H1 (cell line): ENCODE measurements at regions not wholly inside any gene's neighbourhood (a gene's known extent, or its start where the extent isn't known, plus 50 kb on each side); places are given as distances from the start of the nearest gene placed in this dataset.

ENCODE experiments used
- CTCF ChIA-PET: fragments of 300-600 bp; sonication (Branson Sonifier 250); formaldehyde crosslinking; loops from one replicate; lab custom pipeline; 2021; ENCODE audit not compliant: partially characterized antibody; lab: Charles Lee
- POLR2A ChIA-PET: fragments of 300-600 bp; sonication (Branson Sonifier 250); formaldehyde crosslinking; loops from one replicate; lab custom pipeline; 2021; ENCODE audit warnings: inconsistent platforms; ENCODE audit not compliant: partially characterized antibody; lab: Charles Lee
- DNase-seq, 2 experiments: peaks; one replicate each; pipeline versions ENCODE4 v3.0.0 to v3.0.0-alpha.2; 2010 to 2022; ENCODE audit warnings: low spot score in 2 of 2, low read depth in 1 of 2, mixed read lengths in 1 of 2
- FAIRE-seq: peaks from 2 replicates; lab custom pipeline; 2011; peaks lifted over from hg19 to GRCh38; lab: Jason Lieb, UNC
- H2AFZ ChIP-seq: 2 replicates; pipeline ENCODE4 v1.8.1; 2012; ENCODE audit warnings: low read length, inconsistent platforms
- H2AK5ac ChIP-seq: 2 replicates; pipeline ENCODE4 v1.6.1; 2013; ENCODE audit warnings: low read depth, low read length
- H2BK120ac ChIP-seq: replicated peaks from 2 replicates; pipeline ENCODE3; 2013; ENCODE audit warnings: low read depth, low read length, inconsistent platforms
- H2BK12ac ChIP-seq: 2 replicates; pipeline ENCODE4 v1.6.1; 2013; ENCODE audit warnings: low read depth, low read length
- H2BK15ac ChIP-seq: 2 replicates; pipeline ENCODE4 v1.6.1; 2013; ENCODE audit warnings: low read length
- H2BK20ac ChIP-seq: 2 replicates; pipeline ENCODE4 v1.6.1; 2013; ENCODE audit warnings: low read length
- H2BK5ac ChIP-seq: 2 replicates; pipeline ENCODE4 v1.6.1; 2013; ENCODE audit warnings: low read depth, low read length
- H3K14ac ChIP-seq: 2 replicates; pipeline ENCODE4 v1.6.1; 2013; ENCODE audit warnings: inconsistent platforms; ENCODE audit not compliant: insufficient read length
- H3K18ac ChIP-seq: 2 replicates; pipeline ENCODE4 v1.6.1; 2013; ENCODE audit warnings: low read length; ENCODE audit errors: extremely low read depth
- H3K23ac ChIP-seq: 2 replicates; pipeline ENCODE4 v1.6.1; 2013; ENCODE audit warnings: inconsistent platforms; ENCODE audit not compliant: insufficient read length
- H3K23me2 ChIP-seq: 2 replicates; pipeline ENCODE4 v1.6.1; 2013; ENCODE audit warnings: low read depth, low read length
- H3K27ac ChIP-seq: 2 replicates; pipeline ENCODE4 v1.6.1; 2011; ENCODE audit warnings: low read depth, low read length, inconsistent platforms
- H3K27me3 ChIP-seq, 4 experiments: replicated peaks in 1 of 4; 1 replicate in 1 of 4; 2 replicates in 3 of 4; pipeline versions ENCODE4 v1.6.1 to v1.8.1; 2011 to 2013; ENCODE audit warnings: low read length in 3 of 4, mild to moderate bottlenecking in 3 of 4, inconsistent platforms in 2 of 4, mixed read lengths in 2 of 4, moderate library complexity in 1 of 4; ENCODE audit not compliant: control insufficient read depth in 3 of 4, insufficient read depth in 3 of 4; ENCODE audit errors: extremely low read depth in 1 of 4
- H3K36me3 ChIP-seq, 4 experiments: 2 replicates each; pipeline versions ENCODE4 v1.6.1 to v1.8.1; 2011 to 2013; ENCODE audit warnings: mild to moderate bottlenecking in 4 of 4, low read length in 3 of 4, moderate library complexity in 2 of 4, control low read depth in 1 of 4, inconsistent platforms in 1 of 4; ENCODE audit not compliant: insufficient read depth in 4 of 4, control insufficient read depth in 2 of 4
- H3K4ac ChIP-seq: replicated peaks from 2 replicates; pipeline ENCODE3; 2013; ENCODE audit warnings: low read length, low read depth, mixed read lengths, inconsistent platforms; ENCODE audit not compliant: insufficient read length
- H3K4me1 ChIP-seq, 4 experiments: replicated peaks in 1 of 4; 1 replicate in 1 of 4; 2 replicates in 3 of 4; pipeline versions ENCODE4 v1.6.1 to v1.8.1; 2011 to 2013; ENCODE audit warnings: low read length in 3 of 4, inconsistent platforms in 2 of 4, mixed read lengths in 1 of 4; ENCODE audit not compliant: insufficient read depth in 4 of 4, control insufficient read depth in 3 of 4
- H3K4me2 ChIP-seq, 2 experiments: 2 replicates each; pipeline versions ENCODE4 v1.6.1 to v1.8.1; 2011 to 2013; ENCODE audit warnings: low read depth in 2 of 2, low read length in 2 of 2, control low read depth in 1 of 2, inconsistent platforms in 1 of 2, mild to moderate bottlenecking in 1 of 2; ENCODE audit not compliant: insufficient read depth in 1 of 2
- H3K4me3 ChIP-seq, 4 experiments: fragments of 200-600, 300-600 bp in 1 of 4; sonication (generic), shearing (Covaris generic), sonication (Bioruptor Twin) in 1 of 4; 2 replicates each; pipeline versions ENCODE4 v1.5.1 to v1.8.1; 2011 to 2016; ENCODE audit warnings: low read length in 4 of 4, low read depth in 3 of 4, control low read depth in 2 of 4, inconsistent platforms in 2 of 4, mild to moderate bottlenecking in 2 of 4, mixed read lengths in 1 of 4, moderate library complexity in 1 of 4; ENCODE audit not compliant: insufficient read depth in 2 of 4; ENCODE audit errors: extremely low read depth in 1 of 4
- H3K56ac ChIP-seq: replicated peaks from 2 replicates; pipeline ENCODE3; 2013; ENCODE audit warnings: low read depth, mild to moderate bottlenecking, mixed read lengths, low read length, inconsistent platforms; ENCODE audit not compliant: insufficient read length
- H3K79me1 ChIP-seq: 2 replicates; pipeline ENCODE4 v1.6.1; 2013; ENCODE audit warnings: low read depth, low read length, control low read depth
- H3K79me2 ChIP-seq, 2 experiments: 2 replicates each; pipeline versions ENCODE4 v1.6.1 to v1.8.1; 2012 to 2013; ENCODE audit warnings: low read length in 2 of 2, mild to moderate bottlenecking in 2 of 2, inconsistent platforms in 1 of 2; ENCODE audit not compliant: insufficient read depth in 2 of 2, control insufficient read depth in 1 of 2
- H3K9ac ChIP-seq, 4 experiments: replicated peaks in 1 of 4; 1 replicate in 1 of 4; 2 replicates in 3 of 4; pipeline versions ENCODE4 v1.6.1 to v1.8.1; 2011 to 2013; ENCODE audit warnings: low read depth in 3 of 4, low read length in 3 of 4, control low read depth in 2 of 4, mild to moderate bottlenecking in 2 of 4, moderate library complexity in 2 of 4, inconsistent platforms in 1 of 4; ENCODE audit errors: extremely low read depth in 1 of 4
- H3K9me3 ChIP-seq, 2 experiments: 2 replicates each; pipeline versions ENCODE4 v1.6.1 to v1.8.1; 2012 to 2013; ENCODE audit warnings: mild to moderate bottlenecking in 2 of 2, moderate library complexity in 2 of 2, control low read depth in 1 of 2, inconsistent platforms in 1 of 2, low read depth in 1 of 2, low read length in 1 of 2, mixed read lengths in 1 of 2; ENCODE audit not compliant: insufficient read depth in 2 of 2
- H4K20me1 ChIP-seq, 2 experiments: replicated peaks in 1 of 2; 2 replicates each; pipeline versions ENCODE3 to v1.8.1; 2011 to 2013; ENCODE audit warnings: inconsistent platforms in 2 of 2, low read length in 2 of 2, mild to moderate bottlenecking in 1 of 2; ENCODE audit not compliant: insufficient read depth in 2 of 2, control insufficient read depth in 1 of 2
- H4K5ac ChIP-seq: 2 replicates; pipeline ENCODE4 v1.6.1; 2013; ENCODE audit warnings: low read length, low read depth, mixed read lengths, inconsistent platforms; ENCODE audit not compliant: insufficient read length
- H4K8ac ChIP-seq: 2 replicates; pipeline ENCODE4 v1.8.0; 2013; ENCODE audit warnings: mild to moderate bottlenecking, moderate library complexity, low read length, inconsistent platforms; ENCODE audit not compliant: insufficient read depth; ENCODE audit errors: extremely low read depth
- H4K91ac ChIP-seq: replicated peaks from 2 replicates; pipeline ENCODE3; 2013; ENCODE audit warnings: low read length, mixed read lengths, inconsistent platforms; ENCODE audit not compliant: insufficient read length
- BCL11A ChIP-seq, 2 experiments: IDR thresholded peaks; one replicate each; pipeline ENCODE4 v1.6.1; 2011; ENCODE audit warnings: low read depth in 2 of 2, low read length in 2 of 2, mild to moderate bottlenecking in 2 of 2
- CREB1 ChIP-seq: IDR thresholded peaks from 2 replicates; pipeline ENCODE4 v1.6.1; 2012; ENCODE audit warnings: inconsistent platforms
- KDM1A ChIP-seq: fragments of 200-600, 300-600 bp; sonication (generic); IDR thresholded peaks from 2 replicates; pipeline ENCODE4 v1.7.1; 2016; ENCODE audit warnings: mild to moderate bottlenecking, low read length, borderline replicate concordance
- MAX ChIP-seq: IDR thresholded peaks from 2 replicates; pipeline ENCODE4 v1.6.1; 2012; ENCODE audit warnings: inconsistent platforms
- POLR2A ChIP-seq, 2 experiments: IDR thresholded peaks; 1 replicate in 1 of 2; 2 replicates in 1 of 2; pipeline ENCODE4 v1.6.1; 2011; ENCODE audit warnings: low read depth in 2 of 2, low read length in 2 of 2, mild to moderate bottlenecking in 2 of 2; ENCODE audit errors: control extremely low read depth in 1 of 2
- TEAD4 ChIP-seq: IDR thresholded peaks from 2 replicates; pipeline ENCODE4 v1.6.1; 2012; ENCODE audit warnings: low read depth, low read length, inconsistent platforms, mixed read lengths
- WGBS, 2 experiments: shearing (Covaris generic) in 1 of 2; methylation state at CpG; one replicate each; pipeline versions ENCODE4 v1.1.6 to v1.1.7; 2013 to 2015; ENCODE audit warnings: low lambda C conversion rate in 2 of 2, mixed read lengths in 2 of 2, inconsistent platforms in 1 of 2, low coverage in 1 of 2, missing lambda C conversion rate in 1 of 2; ENCODE audit not compliant: insufficient replicate concordance in 2 of 2, insufficient coverage in 1 of 2, insufficient read length in 1 of 2; ENCODE audit errors: extremely low coverage in 1 of 2, missing lambda C conversion rate in 1 of 2; 5-methylcytosine and 5-hydroxymethylcytosine counted together

GRCh38 chr2:237180987-237181386 lies 95.3 kb downstream of the COPS8 start:
- Histone ChIP-seq H3K4me3 (no peak overlapping the region), H2BK15ac (no peak overlapping the region), H3K23me2 (no peaks in the 10 kb centered on the region), H4K8ac (no peak overlapping the region), H4K5ac (no peak overlapping the region), H3K4me2 (no peak overlapping the region), H2AK5ac (no peak overlapping the region), H3K9ac (no peak overlapping the region), H2AFZ (no peak overlapping the region), H3K4me1 (no peaks in the 10 kb centered on the region), H3K27me3 (no peaks in the 10 kb centered on the region), H2BK20ac (no peak overlapping the region), H2BK120ac (no peak overlapping the region), H3K27ac (no peak overlapping the region), H3K18ac (no peak overlapping the region), H3K79me2 (no peaks in the 10 kb centered on the region), H4K20me1 (no peaks in the 10 kb centered on the region), H3K9me3 (no peaks in the 10 kb centered on the region; a peak in 1 of 4 replicates), H3K23ac (no peak overlapping the region), H2BK5ac (no peak overlapping the region), H3K36me3 (no peaks in the 10 kb centered on the region), H2BK12ac (no peak overlapping the region), H3K4ac (no peak overlapping the region), H3K56ac (no peak overlapping the region), H3K14ac (no peak overlapping the region), H3K79me1 (no peaks in the 10 kb centered on the region), H4K91ac (no peak overlapping the region)
- ChIA-PET CTCF (interaction anchor here (1.2 to 1.7 kb wide), 2 partner anchors 15 to 48 kb away, joined by 6 to 10 read pairs; no protein-coding TSS in a partner anchor), POLR2A (no interaction called here)
- TF ChIP-seq BCL11A (IDR thresholded peaks at IDR 0.05; ENCODE audit: low read depth in 2 of 2, low read length in 2 of 2) = no peak
- no peak for TF ChIP-seq KDM1A
- TF ChIP-seq TEAD4 = no peak
- no peak for TF ChIP-seq CREB1
- TF ChIP-seq POLR2A (IDR thresholded peaks at IDR 0.05; ENCODE audit: control extremely low read depth in 1 of 2, low read depth in 2 of 2, low read length in 2 of 2) = no peak
- no peak for TF ChIP-seq MAX
- WGBS, 2 experiments = 98% methylated on average over 2 of the region's 2 CpGs; no CpG with 5 or more reads in 1 of the 2 experiments
- FAIRE-seq = no peak
- no peak for DNase-seq
